Suprapubic skin (tissue), 4 donors: ENCODE measurements at regions not wholly inside any gene's neighbourhood (a gene's known extent, or its start where the extent isn't known, plus 50 kb on each side); places are given as distances from the start of the nearest gene placed in this dataset.

Source experiments
- CTCF ChIP-seq, 2 donors: fragments of 200-600 bp in 1 of 2; fragments of 450-650 bp in 1 of 2; sonication (generic) in 1 of 2; IDR thresholded peaks; one replicate each; pipeline ENCODE4 v1.5.1; 2016 to 2019; ENCODE audit warnings: antibody characterized with exemption in 2 of 2, mild to moderate bottlenecking in 1 of 2, moderate library complexity in 1 of 2
- EP300 ChIP-seq: sonication (generic); formaldehyde crosslinking; IDR thresholded peaks from one replicate; pipeline ENCODE4 v1.6.1; 2017; ENCODE audit warnings: antibody characterized with exemption
- POLR2A ChIP-seq, 2 donors: fragments of 450-650 bp; IDR thresholded peaks; one replicate each; pipeline ENCODE4 v1.6.1; 2017; ENCODE audit warnings: antibody characterized with exemption in 2 of 2, mild to moderate bottlenecking in 2 of 2, moderate library complexity in 2 of 2
- POLR2AphosphoS5 ChIP-seq, 3 donors: sonication (generic); formaldehyde crosslinking; IDR thresholded peaks; one replicate each; pipeline ENCODE4 v1.6.1; 2017; ENCODE audit warnings: antibody characterized with exemption in 3 of 3

- no peak for TF ChIP-seq POLR2A (IDR thresholded peaks at IDR 0.05)
- no peak for TF ChIP-seq CTCF (IDR thresholded peaks at IDR 0.05)
- TF ChIP-seq POLR2AphosphoS5 (IDR thresholded peaks at IDR 0.05) = no peak
- no peak for TF ChIP-seq EP300
Measured at GRCh38 chr6:166228839-166229528, 61.3 kb upstream of the TBXT start.
